22Rv1 (cell line): ENCODE measurements at regions not wholly inside any gene's neighbourhood (a gene's known extent, or its start where the extent isn't known, plus 50 kb on each side); places are given as distances from the start of the nearest gene placed in this dataset.

Experiments used
- H3K27ac ChIP-seq: fragments of 450-650 bp; 2 replicates; pipeline ENCODE4 v1.5.1; 2017
- ZFX ChIP-seq: fragments of 450-650 bp; IDR thresholded peaks from 2 replicates; pipeline ENCODE4 v1.6.1; 2017; ENCODE audit warnings: antibody characterized with exemption, borderline replicate concordance
- TF ChIP-seq, protein P1 (sequence below): fragments of 450-650 bp; IDR thresholded peaks from 2 replicates; pipeline ENCODE4 v1.5.1; 2017; ENCODE audit warnings: mild to moderate bottlenecking

DNA sequence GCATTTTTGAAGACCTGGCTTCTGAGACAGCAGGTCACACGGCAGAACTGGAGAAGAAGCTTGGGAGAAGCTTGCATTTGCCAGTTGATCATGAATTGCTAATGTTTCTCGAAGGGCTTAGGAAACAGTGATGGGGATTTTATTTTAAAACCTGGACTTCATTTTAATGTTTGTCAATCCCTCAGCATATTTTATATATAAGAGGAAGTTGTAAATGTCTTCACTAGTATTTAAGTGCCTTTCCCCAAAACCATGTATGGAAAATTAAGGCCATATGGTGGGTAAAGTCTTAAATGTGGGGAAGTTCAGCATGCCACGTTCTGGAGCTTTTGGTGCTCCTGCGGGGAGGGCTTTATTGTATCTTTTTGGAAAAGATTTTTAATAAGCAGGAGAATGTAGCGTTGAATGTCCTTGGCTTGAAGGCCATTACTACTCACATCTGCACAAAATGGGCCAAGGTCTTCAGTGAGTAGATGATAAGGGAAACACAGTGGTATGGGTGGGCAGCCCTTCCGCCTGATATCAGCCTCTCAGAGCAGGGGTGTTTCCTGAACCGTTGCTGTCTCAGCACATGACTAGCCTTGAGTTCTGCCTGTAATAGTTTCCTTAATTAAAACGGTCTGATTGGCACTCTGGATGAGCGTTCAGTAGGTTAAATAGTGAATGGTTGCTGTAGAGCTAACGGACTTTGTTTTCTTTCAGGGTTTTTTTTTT lies 511.4 kb downstream of the PCNX1 start:
- TF ChIP-seq, protein P1, sequence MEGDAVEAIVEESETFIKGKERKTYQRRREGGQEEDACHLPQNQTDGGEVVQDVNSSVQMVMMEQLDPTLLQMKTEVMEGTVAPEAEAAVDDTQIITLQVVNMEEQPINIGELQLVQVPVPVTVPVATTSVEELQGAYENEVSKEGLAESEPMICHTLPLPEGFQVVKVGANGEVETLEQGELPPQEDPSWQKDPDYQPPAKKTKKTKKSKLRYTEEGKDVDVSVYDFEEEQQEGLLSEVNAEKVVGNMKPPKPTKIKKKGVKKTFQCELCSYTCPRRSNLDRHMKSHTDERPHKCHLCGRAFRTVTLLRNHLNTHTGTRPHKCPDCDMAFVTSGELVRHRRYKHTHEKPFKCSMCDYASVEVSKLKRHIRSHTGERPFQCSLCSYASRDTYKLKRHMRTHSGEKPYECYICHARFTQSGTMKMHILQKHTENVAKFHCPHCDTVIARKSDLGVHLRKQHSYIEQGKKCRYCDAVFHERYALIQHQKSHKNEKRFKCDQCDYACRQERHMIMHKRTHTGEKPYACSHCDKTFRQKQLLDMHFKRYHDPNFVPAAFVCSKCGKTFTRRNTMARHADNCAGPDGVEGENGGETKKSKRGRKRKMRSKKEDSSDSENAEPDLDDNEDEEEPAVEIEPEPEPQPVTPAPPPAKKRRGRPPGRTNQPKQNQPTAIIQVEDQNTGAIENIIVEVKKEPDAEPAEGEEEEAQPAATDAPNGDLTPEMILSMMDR: no peak
- no peak for TF ChIP-seq ZFX
- no peak overlapping the region for H3K27ac ChIP-seq

DNA sequence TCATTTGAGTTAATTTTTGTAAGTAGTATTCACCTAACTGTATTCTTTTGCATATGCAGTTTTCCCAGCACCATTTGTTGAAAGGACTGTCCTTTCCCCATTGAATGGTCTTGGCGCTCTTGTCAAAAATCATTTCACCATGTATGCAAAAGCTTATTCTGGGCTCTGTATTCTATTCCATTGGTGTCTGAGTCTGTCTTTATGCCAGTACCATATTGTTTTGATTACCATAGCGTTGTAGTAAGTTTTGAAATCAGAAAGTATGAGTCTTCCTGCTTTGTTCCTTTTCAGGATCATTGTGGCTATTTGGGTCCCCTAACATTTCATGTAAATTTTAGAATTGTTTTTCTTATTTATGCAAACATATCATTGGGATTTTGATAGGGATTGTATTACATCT lies 508.7 kb upstream of the RGS6 start:
- H3K27ac ChIP-seq: no peak overlapping the region
- TF ChIP-seq ZFX: no peak
- TF ChIP-seq, protein P1: no peak

GRCh38 chr14:71424941-71425340 lies 507.3 kb upstream of the RGS6 start:
- TF ChIP-seq, protein P1: no peak
- TF ChIP-seq ZFX: no peak

DNA sequence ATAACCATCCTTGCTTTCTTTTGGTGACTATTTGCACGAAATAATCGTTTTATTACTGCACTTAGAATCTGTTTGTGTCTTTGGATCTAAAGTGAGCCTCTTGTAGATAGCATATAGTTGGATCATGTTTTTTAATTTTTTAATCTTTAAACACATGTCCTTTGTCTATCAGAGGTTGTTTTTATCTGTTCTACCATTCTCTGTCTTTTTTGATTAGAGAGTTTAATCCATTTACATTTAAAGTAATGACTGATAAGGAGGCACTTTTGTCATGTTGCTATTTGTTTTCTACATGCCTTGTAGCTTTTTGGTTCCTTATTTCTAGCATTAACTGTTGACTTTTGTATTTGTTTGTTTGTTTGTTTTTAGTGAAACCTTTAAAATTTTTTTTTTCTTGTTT lies 506.2 kb upstream of the RGS6 start:
- TF ChIP-seq, protein P1: no peak
- TF ChIP-seq ZFX: no peak
- no peak overlapping the region for H3K27ac ChIP-seq

More at GRCh38 chr14:71424941-71425340, 507.3 kb upstream of the RGS6 start:
- H3K27ac ChIP-seq: no peak overlapping the region

- no peak overlapping the region for H3K27ac ChIP-seq
- TF ChIP-seq, protein P1: no peak
- TF ChIP-seq ZFX: no peak
These were observed 502.3 kb upstream of the RGS6 start for GRCh38 chr14:71429902-71430301.

DNA sequence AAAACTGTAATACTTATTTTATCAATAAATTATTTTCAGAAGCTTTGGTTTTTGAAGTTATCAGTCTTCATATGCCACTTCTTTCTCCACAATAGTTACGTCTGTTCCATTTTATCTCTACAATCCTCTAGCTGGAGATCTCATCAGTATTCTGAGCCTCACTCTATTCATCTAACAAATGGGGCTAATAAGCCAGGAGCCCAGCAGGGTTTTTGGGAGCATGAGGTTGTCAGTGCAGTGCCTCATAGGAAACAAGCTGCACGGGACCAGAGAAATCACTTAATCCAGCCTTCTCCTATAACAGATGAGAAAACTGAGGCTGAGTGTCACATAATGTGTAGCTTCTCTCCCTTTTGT lies 501.9 kb upstream of the RGS6 start:
- TF ChIP-seq ZFX: no peak
- TF ChIP-seq, protein P1: no peak
- H3K27ac ChIP-seq: no peak overlapping the region

- TF ChIP-seq ZFX: no peak
- TF ChIP-seq, protein P1: no peak
These were observed 501.4 kb upstream of the RGS6 start for GRCh38 chr14:71430678-71431376.

More at GRCh38 chr14:71430678-71431376, 501.4 kb upstream of the RGS6 start:
- H3K27ac ChIP-seq: no peak overlapping the region
